ENCODE measurements at regions not wholly inside any gene's neighbourhood (a gene's known extent, or its start where the extent isn't known, plus 50 kb on each side); places are given as distances from the start of the nearest gene placed in this dataset.

GRCh38 chr20:39109933-39110818, 148.0 kb downstream of the DHX35 start:
- TF ChIP-seq POLR2A (IDR thresholded peaks at IDR 0.05; ENCODE audit: low read length) (no peak), GATA1 (IDR thresholded peaks at IDR 0.05; ENCODE audit: low read depth, low read length) (no peak)
